ENCODE measurements at regions not wholly inside any gene's neighbourhood (a gene's known extent, or its start where the extent isn't known, plus 50 kb on each side); places are given as distances from the start of the nearest gene placed in this dataset.

- H3K9me3 ChIP-seq (ENCODE audit: insufficient read depth, low read length, severe bottlenecking), result no peaks in the 10 kb centered on the region
- no peaks in the 10 kb centered on the region for H3K36me3 ChIP-seq (ENCODE audit: insufficient read depth, low read length)
- no peak overlapping the region for H3K4me3 ChIP-seq (ENCODE audit: low read depth in 1 of 2, low read length in 2 of 2)
- H3K9ac ChIP-seq (ENCODE audit: low read depth, low read length), result no peak overlapping the region
- no peaks in the 10 kb centered on the region for H3K4me1 ChIP-seq (ENCODE audit: insufficient read depth, low read length)
- H2AFZ ChIP-seq (ENCODE audit: low read depth, low read length), result no peak overlapping the region
- no peak overlapping the region for H3K27ac ChIP-seq (ENCODE audit: low read length)
- H3K27me3 ChIP-seq (ENCODE audit: insufficient read depth, low read length, poor library complexity), result no peaks in the 10 kb centered on the region
- DNase-seq (no peak), ATAC-seq (ENCODE audit: insufficient read depth, low read depth) (no peak)
- no peak overlapping the region for H3K4me2 ChIP-seq (ENCODE audit: insufficient read depth, low read length)
- H4K20me1 ChIP-seq (ENCODE audit: insufficient read depth, low read length), result no peaks in the 10 kb centered on the region
- H3K79me2 ChIP-seq (ENCODE audit: insufficient read depth, low read length), result no peaks in the 10 kb centered on the region
- TF ChIP-seq EZH2 (IDR thresholded peaks at IDR 0.05; ENCODE audit: borderline replicate concordance, low read depth, low read length, severe bottlenecking) (no peak), CTCF (IDR thresholded peaks at IDR 0.05; ENCODE audit: borderline replicate concordance, extremely low read depth, low read length, poor library complexity, severe bottlenecking) (no peak)
These were observed 242.5 kb upstream of the RFX3 start for GRCh38 chr9:3768286-3768685.

GRCh38 chr9:3762076-3762475, 236.3 kb upstream of the RFX3 start:
- no peak overlapping the region for H3K4me2 ChIP-seq (ENCODE audit: insufficient read depth, low read length)
- peaks cover 10% of the 10 kb centered on the region; the same call in 1 of the 2 replicates for H3K4me1 ChIP-seq (ENCODE audit: insufficient read depth, low read length)
- no peak for DNase-seq
- H3K9me3 ChIP-seq (ENCODE audit: insufficient read depth, low read length, severe bottlenecking), result no peaks in the 10 kb centered on the region
- no peak overlapping the region for H3K9ac ChIP-seq (ENCODE audit: low read depth, low read length)
- no peaks in the 10 kb centered on the region for H3K79me2 ChIP-seq (ENCODE audit: insufficient read depth, low read length)
- no peak overlapping the region for H2AFZ ChIP-seq (ENCODE audit: low read depth, low read length)
- H3K36me3 ChIP-seq (ENCODE audit: insufficient read depth, low read length), result no peaks in the 10 kb centered on the region
- ATAC-seq (ENCODE audit: insufficient read depth, low read depth), result no peak
- TF ChIP-seq EZH2 (IDR thresholded peaks at IDR 0.05; ENCODE audit: borderline replicate concordance, low read depth, low read length, severe bottlenecking), result no peak
- no peak for TF ChIP-seq CTCF (IDR thresholded peaks at IDR 0.05; ENCODE audit: borderline replicate concordance, extremely low read depth, low read length, poor library complexity, severe bottlenecking)
- H3K27me3 ChIP-seq (ENCODE audit: insufficient read depth, low read length, poor library complexity), result no peaks in the 10 kb centered on the region
- no peaks in the 10 kb centered on the region for H4K20me1 ChIP-seq (ENCODE audit: insufficient read depth, low read length)
- H3K27ac ChIP-seq (ENCODE audit: low read length), result no peak overlapping the region
- H3K4me3 ChIP-seq (ENCODE audit: low read depth in 1 of 2, low read length in 2 of 2), result no peak overlapping the region

GRCh38 chr9:3760031-3760430, 234.2 kb upstream of the RFX3 start:
- Histone ChIP-seq H3K4me2 (ENCODE audit: insufficient read depth, low read length) (no peak overlapping the region), H3K36me3 (ENCODE audit: insufficient read depth, low read length) (no peaks in the 10 kb centered on the region), H4K20me1 (ENCODE audit: insufficient read depth, low read length) (no peaks in the 10 kb centered on the region), H3K4me3 (ENCODE audit: low read depth in 1 of 2, low read length in 2 of 2) (no peak overlapping the region), H3K9ac (ENCODE audit: low read depth, low read length) (no peak overlapping the region), H3K79me2 (ENCODE audit: insufficient read depth, low read length) (no peaks in the 10 kb centered on the region), H3K27ac (ENCODE audit: low read length) (no peak overlapping the region), H3K27me3 (ENCODE audit: insufficient read depth, low read length, poor library complexity) (no peaks in the 10 kb centered on the region), H3K9me3 (ENCODE audit: insufficient read depth, low read length, severe bottlenecking) (no peaks in the 10 kb centered on the region), H3K4me1 (ENCODE audit: insufficient read depth, low read length) (peaks cover 10% of the 10 kb centered on the region; the same call in 1 of the 2 replicates), H2AFZ (ENCODE audit: low read depth, low read length) (no peak overlapping the region)
- ATAC-seq (ENCODE audit: insufficient read depth, low read depth), result no peak
- no peak for DNase-seq
- no peak for TF ChIP-seq EZH2 (IDR thresholded peaks at IDR 0.05; ENCODE audit: borderline replicate concordance, low read depth, low read length, severe bottlenecking)
- no peak for TF ChIP-seq CTCF (IDR thresholded peaks at IDR 0.05; ENCODE audit: borderline replicate concordance, extremely low read depth, low read length, poor library complexity, severe bottlenecking)
